ENCODE measurements at regions not wholly inside any gene's neighbourhood (a gene's known extent, or its start where the extent isn't known, plus 50 kb on each side); places are given as distances from the start of the nearest gene placed in this dataset.

DNA sequence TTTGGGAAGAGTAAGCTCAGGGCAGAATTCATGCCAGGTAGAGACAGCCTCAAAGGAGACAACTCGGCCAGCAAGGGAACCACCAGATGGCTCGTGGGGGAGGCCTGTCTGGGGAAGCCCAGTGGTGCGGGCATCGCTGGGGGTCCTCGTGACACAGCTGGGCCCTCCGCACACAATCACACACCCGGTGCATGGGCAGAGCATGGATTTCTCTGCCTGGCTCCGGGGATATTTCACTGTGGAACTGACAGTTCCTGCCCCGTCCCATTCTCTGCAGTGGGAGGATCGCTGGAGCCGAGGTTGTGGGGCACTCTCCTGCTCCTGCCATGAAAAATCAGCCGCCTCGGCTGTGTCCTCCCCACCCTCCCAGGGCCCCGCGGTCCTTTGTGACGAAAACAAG is 108.0 kb downstream of the CRYAA start:
- no peak for DNase-seq (ENCODE audit: low read depth)

- DNase-seq (ENCODE audit: low read depth), result no peak
Observed at GRCh38 chr21:43275421-43276211, 106.8 kb downstream of the CRYAA start.

DNA sequence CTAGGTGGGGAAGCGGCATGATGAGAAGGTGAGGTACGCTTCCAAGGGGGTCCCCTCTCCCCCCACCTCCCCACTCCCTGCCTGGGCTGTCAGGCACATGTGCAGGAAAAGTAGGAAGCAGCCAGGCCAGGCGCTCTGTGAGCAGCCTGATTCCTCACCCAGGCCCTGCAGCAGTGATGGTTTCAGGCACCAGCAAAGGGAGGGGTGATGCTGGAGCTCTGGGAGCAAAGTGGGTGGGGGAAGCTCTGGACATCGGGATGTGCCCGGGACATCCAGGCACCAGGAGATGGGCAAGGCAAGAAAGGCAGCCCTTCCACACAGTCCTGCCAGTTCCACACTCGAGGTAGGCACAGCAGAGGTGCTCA is 106.1 kb downstream of the CRYAA start:
- no peak for DNase-seq (ENCODE audit: low read depth)

DNA sequence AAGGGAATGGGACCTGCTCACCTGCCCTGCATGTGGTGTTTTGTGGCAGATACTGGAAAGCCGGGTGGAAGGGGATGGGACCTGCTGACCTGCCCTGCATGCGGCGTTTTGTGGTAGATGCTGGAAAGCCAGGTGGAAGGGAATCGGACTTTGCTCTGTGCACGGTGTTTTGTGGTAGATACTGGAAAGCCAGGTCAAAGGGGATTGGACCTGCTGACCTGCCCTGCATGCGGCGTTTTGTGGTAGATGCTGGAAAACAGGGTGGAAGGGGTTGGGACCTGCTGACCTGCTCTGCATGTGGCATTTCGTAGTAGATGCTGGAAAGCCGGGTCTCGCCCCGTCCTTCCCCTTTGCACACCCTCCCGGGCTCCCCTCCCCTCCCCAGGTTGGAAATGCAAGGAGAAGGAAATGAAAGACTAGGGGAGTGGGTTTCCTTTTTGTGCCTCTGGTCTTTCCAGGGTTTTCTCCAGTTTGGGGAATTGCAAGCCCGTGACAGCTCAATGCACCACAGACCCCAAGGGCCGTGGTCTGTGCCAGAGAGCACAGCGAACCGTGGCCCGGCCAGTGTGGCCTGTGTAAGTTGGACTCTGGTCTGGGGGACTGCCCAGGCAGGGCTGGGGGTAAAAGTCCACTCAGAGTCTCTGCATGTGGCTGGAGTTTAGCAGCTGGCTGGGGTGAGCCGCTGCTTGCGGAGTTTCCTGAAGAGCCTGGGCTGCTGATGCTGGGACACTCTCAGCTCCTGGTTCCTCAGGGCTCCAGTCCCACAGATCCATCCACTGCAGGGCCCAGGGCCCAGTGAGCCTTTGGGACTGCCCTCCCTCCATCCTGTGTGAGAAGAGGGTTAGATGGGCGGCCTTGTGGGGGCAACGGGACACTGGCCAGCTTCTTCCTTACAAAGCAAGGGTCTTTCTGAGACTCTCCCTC is 105.5 kb downstream of the CRYAA start:
- DNase-seq (ENCODE audit: low read depth), result no peak

GRCh38 chr21:43273708-43274021 is 104.9 kb downstream of the CRYAA start:
- no peak for DNase-seq (ENCODE audit: low read depth)

- DNase-seq (ENCODE audit: low read depth), result no peak
Observed at GRCh38 chr21:43273016-43273707, 104.4 kb downstream of the CRYAA start.

DNA sequence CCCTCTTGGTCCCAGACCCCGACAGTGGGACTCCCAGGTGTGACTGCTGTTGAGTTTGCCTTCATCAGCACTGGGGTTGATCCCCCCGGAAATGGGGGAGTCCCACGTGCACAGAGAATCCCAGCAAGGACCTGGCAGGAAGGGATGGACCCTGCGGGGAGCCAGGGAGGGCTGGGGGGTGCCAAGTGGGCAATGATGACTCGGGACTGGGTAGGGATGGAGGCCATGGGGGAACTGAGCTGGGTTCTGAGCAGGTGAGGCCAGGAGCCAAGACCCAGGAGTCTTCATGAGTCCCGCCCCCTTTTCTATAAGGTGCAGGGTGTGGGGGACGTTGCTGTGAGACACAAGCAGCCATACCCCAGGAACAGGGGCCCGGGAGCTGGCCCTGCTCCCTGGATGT is 103.8 kb downstream of the CRYAA start:
- DNase-seq (ENCODE audit: low read depth), result no peak

DNA sequence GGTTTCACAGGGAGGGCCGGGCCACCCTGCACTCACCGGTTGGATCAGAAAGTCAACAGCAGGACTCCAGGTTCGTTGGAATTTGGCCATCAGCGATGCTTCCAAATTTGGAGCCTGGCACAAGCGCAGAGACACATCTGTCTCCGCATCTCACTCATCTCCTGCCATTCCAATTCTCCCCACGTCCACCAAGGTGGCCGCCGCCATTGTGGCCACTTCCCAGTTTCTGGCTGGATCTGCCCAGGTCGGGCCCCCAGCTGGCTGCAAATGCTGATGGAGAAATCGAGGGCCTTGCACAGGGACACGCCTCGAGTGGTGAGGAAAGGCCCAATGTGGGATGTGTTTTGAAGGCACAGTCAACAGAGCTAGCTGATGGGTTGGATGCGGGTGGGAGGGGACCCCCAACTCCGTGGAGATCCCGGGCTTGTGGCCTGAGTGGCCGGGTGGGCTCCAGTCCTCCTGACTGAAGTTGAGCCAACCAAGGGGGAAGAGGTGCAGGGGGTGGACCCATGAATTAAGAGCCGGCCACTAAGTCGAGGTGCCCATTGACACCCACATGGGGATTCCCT is 102.7 kb downstream of the CRYAA start:
- no peak for DNase-seq (ENCODE audit: low read depth)

DNA sequence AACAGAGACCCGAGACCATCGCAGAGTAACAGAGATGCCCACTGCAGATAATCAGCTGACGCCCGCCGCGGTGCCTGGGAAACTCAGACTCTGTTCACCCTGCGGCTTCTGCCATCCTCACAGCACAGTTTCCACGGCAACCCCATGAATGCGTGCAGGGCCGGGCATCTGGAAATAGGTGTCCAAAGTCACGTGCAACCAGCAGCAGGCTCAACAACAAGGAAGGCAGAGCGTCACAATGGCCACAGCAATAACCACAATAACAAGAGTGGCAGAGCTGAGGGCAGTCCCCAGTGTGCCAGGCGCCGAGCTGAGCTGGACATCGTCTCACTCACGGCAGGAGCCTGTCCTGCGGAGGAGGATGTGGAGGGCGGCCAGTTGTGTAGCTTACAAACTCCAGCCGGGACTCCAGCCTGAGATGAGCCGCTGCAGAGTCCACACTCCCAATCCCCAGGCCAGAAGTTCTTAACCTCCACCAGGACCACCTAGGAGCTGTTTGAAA is 102.0 kb downstream of the CRYAA start:
- DNase-seq (ENCODE audit: low read depth), result no peak

DNA sequence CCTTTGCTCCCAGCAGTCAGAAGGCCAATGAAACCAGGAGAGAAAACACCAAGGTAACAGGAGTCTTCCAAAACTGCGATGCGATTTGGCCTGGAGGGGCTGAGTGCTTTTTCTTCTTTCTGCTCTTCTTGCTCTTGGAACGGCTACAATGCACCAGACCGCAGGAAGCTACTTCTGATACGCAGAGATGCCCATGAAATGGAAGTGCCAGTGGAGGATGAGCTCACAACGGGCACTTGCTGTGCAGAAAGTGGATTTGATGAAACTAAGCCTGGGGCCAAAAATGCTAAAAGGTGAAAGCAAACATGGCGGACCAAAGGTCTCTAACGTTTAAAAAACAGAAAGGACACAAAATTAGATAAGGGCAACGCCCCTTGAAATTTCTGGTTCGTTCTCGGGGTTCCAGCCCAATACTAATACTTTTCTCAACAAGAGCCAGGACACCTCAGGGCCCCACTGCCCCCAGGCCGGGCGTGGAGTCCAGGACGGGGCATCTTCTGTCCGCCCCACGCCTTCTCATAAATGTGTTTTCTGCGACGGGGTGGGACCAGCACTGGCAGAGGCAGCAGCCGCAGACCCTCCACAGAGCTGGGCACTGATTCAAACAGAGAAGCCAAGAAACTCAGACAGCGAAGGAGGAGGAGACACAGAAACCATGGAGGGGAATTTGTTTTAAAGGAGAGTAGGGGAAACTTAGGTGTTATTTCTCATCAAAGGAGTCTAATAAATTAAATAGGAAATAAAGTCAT is 101.3 kb downstream of the CRYAA start:
- DNase-seq (ENCODE audit: low read depth), result no peak

GRCh38 chr21:43269440-43269839 is 100.6 kb downstream of the CRYAA start:
- DNase-seq (ENCODE audit: low read depth), result no peak

DNA sequence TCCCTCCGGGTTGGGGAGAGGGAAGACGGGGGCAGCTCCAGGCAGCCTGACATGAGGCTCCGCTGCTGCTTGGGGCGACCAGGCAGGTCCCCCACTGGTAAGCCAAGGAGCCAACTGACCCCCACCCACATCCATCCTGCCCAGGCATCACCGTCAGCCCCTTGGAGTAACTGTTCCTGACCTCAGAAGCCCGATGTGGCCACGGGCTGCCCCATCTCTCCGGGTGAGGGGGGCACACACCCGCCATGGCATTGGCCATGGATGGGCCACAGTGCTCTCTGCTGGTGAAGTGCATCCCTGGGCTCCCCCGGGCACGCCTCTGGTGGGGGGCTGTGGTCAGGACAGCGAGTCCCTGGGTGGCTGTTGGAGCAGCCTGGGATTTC is 100.0 kb downstream of the CRYAA start:
- DNase-seq (ENCODE audit: low read depth), result no peak

DNA sequence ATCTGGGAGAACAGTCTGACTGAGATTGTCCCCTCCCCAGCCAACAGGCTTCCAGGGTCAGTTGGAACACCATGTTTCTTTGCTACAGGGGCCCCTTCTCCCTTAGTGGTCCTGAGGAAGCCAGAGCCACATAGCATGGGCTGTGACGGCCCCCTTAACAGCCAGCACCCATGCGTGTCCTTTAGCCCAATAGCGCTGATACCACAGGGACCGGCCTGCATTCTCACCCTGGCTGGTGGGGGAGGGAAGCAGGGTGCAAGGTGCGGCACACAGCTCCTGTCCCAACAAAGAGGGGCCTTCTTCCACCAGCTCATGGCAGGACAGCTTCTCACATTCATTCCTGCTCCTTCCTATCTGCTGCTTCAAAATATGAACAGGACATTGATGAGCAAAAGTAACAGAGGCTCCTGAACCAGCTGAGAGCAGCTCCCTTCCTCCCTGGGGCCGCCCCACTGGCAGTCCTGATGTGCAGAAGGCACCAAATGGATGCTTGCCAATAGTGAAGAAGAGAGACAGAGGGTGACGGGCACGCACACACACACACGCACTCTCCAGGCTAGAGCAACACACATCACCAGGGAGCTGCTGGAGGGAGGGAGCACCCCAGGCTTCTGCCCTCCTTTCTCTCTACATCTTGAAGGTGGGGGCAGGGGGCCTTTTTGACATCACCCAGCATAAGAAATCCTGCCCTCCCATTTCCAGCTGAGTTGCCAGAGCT is 99.4 kb downstream of the CRYAA start:
- no peak for DNase-seq (ENCODE audit: low read depth)

GRCh38 chr21:43267391-43268085 is 98.7 kb downstream of the CRYAA start:
- no peak for DNase-seq (ENCODE audit: low read depth)

GRCh38 chr21:43266534-43266933 is 97.7 kb downstream of the CRYAA start:
- DNase-seq (ENCODE audit: low read depth), result no peak

- no peak for DNase-seq (ENCODE audit: low read depth)
Observed at GRCh38 chr21:43262427-43262826, 93.6 kb downstream of the CRYAA start.

Data from HT1080 (cell line).